ENCODE measurements at regions not wholly inside any gene's neighbourhood (a gene's known extent, or its start where the extent isn't known, plus 50 kb on each side); places are given as distances from the start of the nearest gene placed in this dataset.

DNA sequence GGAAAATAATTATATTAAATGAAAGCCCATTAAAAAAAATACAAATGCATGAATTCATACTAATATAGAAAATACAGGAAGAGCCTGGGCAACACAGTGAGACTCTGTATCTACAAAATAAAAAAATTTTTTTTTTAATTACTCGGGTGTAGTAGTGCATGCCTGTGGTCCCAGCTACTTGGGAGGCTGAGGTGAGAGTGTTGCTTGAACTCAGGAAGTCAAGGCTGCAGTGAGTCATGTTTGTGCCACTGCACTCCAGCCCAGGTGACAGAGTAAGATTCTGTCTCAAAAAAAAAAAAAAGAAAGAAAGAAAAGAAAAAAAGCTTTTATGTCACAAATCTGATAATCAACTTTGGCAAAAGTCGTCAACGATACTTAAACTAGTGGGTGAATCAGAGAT lies 80.6 kb upstream of the PLEKHA5 start:
- no peaks in the 10 kb centered on the region for H3K27me3 ChIP-seq (ENCODE audit: insufficient read depth, poor library complexity, severe bottlenecking)
- H3K27ac ChIP-seq (replicated peaks) = no peak overlapping the region
- TF ChIP-seq POLR2AphosphoS5 (IDR thresholded peaks at IDR 0.05; ENCODE audit: low read depth) = no peak
- no peak for TF ChIP-seq GABPA (IDR thresholded peaks at IDR 0.05; ENCODE audit: low read depth)
- TF ChIP-seq, protein P1, sequence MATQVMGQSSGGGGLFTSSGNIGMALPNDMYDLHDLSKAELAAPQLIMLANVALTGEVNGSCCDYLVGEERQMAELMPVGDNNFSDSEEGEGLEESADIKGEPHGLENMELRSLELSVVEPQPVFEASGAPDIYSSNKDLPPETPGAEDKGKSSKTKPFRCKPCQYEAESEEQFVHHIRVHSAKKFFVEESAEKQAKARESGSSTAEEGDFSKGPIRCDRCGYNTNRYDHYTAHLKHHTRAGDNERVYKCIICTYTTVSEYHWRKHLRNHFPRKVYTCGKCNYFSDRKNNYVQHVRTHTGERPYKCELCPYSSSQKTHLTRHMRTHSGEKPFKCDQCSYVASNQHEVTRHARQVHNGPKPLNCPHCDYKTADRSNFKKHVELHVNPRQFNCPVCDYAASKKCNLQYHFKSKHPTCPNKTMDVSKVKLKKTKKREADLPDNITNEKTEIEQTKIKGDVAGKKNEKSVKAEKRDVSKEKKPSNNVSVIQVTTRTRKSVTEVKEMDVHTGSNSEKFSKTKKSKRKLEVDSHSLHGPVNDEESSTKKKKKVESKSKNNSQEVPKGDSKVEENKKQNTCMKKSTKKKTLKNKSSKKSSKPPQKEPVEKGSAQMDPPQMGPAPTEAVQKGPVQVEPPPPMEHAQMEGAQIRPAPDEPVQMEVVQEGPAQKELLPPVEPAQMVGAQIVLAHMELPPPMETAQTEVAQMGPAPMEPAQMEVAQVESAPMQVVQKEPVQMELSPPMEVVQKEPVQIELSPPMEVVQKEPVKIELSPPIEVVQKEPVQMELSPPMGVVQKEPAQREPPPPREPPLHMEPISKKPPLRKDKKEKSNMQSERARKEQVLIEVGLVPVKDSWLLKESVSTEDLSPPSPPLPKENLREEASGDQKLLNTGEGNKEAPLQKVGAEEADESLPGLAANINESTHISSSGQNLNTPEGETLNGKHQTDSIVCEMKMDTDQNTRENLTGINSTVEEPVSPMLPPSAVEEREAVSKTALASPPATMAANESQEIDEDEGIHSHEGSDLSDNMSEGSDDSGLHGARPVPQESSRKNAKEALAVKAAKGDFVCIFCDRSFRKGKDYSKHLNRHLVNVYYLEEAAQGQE (IDR thresholded peaks at IDR 0.05; ENCODE audit: insufficient replicate concordance, low read depth) = no peak
- TF ChIP-seq, protein P2, sequence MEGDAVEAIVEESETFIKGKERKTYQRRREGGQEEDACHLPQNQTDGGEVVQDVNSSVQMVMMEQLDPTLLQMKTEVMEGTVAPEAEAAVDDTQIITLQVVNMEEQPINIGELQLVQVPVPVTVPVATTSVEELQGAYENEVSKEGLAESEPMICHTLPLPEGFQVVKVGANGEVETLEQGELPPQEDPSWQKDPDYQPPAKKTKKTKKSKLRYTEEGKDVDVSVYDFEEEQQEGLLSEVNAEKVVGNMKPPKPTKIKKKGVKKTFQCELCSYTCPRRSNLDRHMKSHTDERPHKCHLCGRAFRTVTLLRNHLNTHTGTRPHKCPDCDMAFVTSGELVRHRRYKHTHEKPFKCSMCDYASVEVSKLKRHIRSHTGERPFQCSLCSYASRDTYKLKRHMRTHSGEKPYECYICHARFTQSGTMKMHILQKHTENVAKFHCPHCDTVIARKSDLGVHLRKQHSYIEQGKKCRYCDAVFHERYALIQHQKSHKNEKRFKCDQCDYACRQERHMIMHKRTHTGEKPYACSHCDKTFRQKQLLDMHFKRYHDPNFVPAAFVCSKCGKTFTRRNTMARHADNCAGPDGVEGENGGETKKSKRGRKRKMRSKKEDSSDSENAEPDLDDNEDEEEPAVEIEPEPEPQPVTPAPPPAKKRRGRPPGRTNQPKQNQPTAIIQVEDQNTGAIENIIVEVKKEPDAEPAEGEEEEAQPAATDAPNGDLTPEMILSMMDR (IDR thresholded peaks at IDR 0.05; ENCODE audit: insufficient read depth, low read length) = no peak
- no peak for TF ChIP-seq SPI1 (IDR thresholded peaks at IDR 0.05; ENCODE audit: borderline replicate concordance, low read depth)
- H3K4me3 ChIP-seq (replicated peaks; ENCODE audit: insufficient read depth, low read length) = no peak overlapping the region
- no peak for DNase-seq (ENCODE audit: low read depth in 1 of 2, low spot score in 1 of 2)

DNA sequence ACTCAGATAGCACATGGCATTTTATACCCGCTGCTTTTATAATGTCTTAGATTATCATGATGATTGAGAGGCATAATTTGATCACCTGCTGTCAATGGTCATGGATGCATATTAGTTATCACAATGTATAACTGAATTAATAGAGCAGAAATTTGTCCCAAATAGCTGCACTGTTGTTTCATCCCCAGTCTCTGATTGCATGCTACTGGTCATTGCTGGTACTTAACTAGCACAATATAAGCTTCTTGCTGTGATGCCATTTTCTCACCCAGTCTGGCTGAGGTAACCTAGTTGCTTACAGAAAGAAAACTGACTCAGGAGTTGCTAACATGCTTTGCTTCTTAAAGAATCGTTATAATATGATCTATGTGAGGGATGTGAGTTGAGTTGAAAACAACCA lies 76.8 kb upstream of the PLEKHA5 start:
- Histone ChIP-seq H3K4me3 (replicated peaks; ENCODE audit: insufficient read depth, low read length) (no peak overlapping the region), H3K27me3 (ENCODE audit: insufficient read depth, poor library complexity, severe bottlenecking) (no peaks in the 10 kb centered on the region), H3K27ac (replicated peaks) (no peak overlapping the region)
- no peak for DNase-seq (ENCODE audit: low read depth in 1 of 2, low spot score in 1 of 2)
- TF ChIP-seq, protein P2 (IDR thresholded peaks at IDR 0.05; ENCODE audit: insufficient read depth, low read length) = no peak
- TF ChIP-seq, protein P1 (IDR thresholded peaks at IDR 0.05; ENCODE audit: insufficient replicate concordance, low read depth) = no peak
- TF ChIP-seq SPI1 (IDR thresholded peaks at IDR 0.05; ENCODE audit: borderline replicate concordance, low read depth) (no peak), POLR2AphosphoS5 (IDR thresholded peaks at IDR 0.05; ENCODE audit: low read depth) (no peak), GABPA (IDR thresholded peaks at IDR 0.05; ENCODE audit: low read depth) (no peak)

DNA sequence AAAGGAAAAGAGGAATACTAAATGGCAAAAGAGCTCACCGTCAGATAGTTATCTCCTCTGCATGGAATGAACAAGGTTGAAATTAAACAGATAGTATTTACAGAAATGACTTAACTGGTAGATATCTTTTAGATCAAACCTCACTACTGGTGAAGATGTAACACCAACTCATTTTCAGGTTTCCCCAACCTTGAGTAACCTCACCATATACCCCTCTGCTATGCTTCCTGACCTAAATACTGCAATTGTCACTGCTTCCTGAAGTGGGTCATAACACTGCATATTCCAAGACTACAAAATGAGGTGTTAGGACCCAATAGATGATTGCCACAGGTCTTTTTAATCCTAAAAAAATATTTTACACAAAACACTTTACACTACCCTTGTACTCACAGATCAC lies 76.3 kb upstream of the PLEKHA5 start:
- no peak overlapping the region for H3K27ac ChIP-seq (replicated peaks)
- no peak overlapping the region for H3K4me3 ChIP-seq (replicated peaks; ENCODE audit: insufficient read depth, low read length)
- TF ChIP-seq GABPA (IDR thresholded peaks at IDR 0.05; ENCODE audit: low read depth) = no peak
- TF ChIP-seq, protein P1 (IDR thresholded peaks at IDR 0.05; ENCODE audit: insufficient replicate concordance, low read depth) = no peak
- TF ChIP-seq SPI1 (IDR thresholded peaks at IDR 0.05; ENCODE audit: borderline replicate concordance, low read depth) = no peak
- TF ChIP-seq, protein P2 (IDR thresholded peaks at IDR 0.05; ENCODE audit: insufficient read depth, low read length) = no peak
- TF ChIP-seq POLR2AphosphoS5 (IDR thresholded peaks at IDR 0.05; ENCODE audit: low read depth) = no peak
- DNase-seq (ENCODE audit: low read depth in 1 of 2, low spot score in 1 of 2) = no peak
- no peaks in the 10 kb centered on the region for H3K27me3 ChIP-seq (ENCODE audit: insufficient read depth, poor library complexity, severe bottlenecking)

Measured in HL-60 (cell line).